Activated CD4-positive, CD25-positive, alpha-beta regulatory T cell (primary cell): ENCODE measurements at regions not wholly inside any gene's neighbourhood (a gene's known extent, or its start where the extent isn't known, plus 50 kb on each side); places are given as distances from the start of the nearest gene placed in this dataset.
"Not testable (repeated sequence)": the region's sequence is repeated elsewhere in the genome, so short reads cannot be mapped to it uniquely, and the experiment has no call there.

Experiments
- DNase-seq, 4 experiments: peaks; one replicate each; lab custom pipeline; 2025; lab: John Stamatoyannopoulos, UW

- DNase-seq: no peak
These were observed 1055.3 kb downstream of the REEP3 start for GRCh38 chr10:64576497-64576896.

GRCh38 chr10:64578757-64579156 is 1057.6 kb downstream of the REEP3 start:
- DNase-seq: not testable (repeated sequence)

GRCh38 chr10:64586934-64587503 is 1065.8 kb downstream of the REEP3 start:
- DNase-seq: no peak

- DNase-seq: no peak
These were observed 1072.9 kb downstream of the REEP3 start for GRCh38 chr10:64594072-64594471.

- DNase-seq: no peak
These were observed 1077.4 kb downstream of the REEP3 start for GRCh38 chr10:64598600-64598999.

- DNase-seq: no peak
These were observed 1080.1 kb downstream of the REEP3 start for GRCh38 chr10:64601298-64601697.

- no peak for DNase-seq
These were observed 1095.9 kb downstream of the REEP3 start for GRCh38 chr10:64617085-64617484.

- DNase-seq: no peak
These were observed 1097.9 kb downstream of the REEP3 start for GRCh38 chr10:64619102-64619501.

GRCh38 chr10:64626924-64627323 is 1105.7 kb downstream of the REEP3 start:
- no peak for DNase-seq

- DNase-seq: no peak
These were observed 1109.3 kb downstream of the REEP3 start for GRCh38 chr10:64630534-64630933.

- DNase-seq: no peak
These were observed 1114.7 kb downstream of the REEP3 start for GRCh38 chr10:64635906-64636305.

- no peak for DNase-seq
These were observed 1115.3 kb downstream of the REEP3 start for GRCh38 chr10:64636461-64636860.

GRCh38 chr10:64637939-64638338 is 1116.7 kb downstream of the REEP3 start:
- no peak for DNase-seq

GRCh38 chr10:64648915-64649314 is 1127.7 kb downstream of the REEP3 start:
- no peak for DNase-seq

GRCh38 chr10:64658528-64658927 is 1137.3 kb downstream of the REEP3 start:
- DNase-seq: no peak

GRCh38 chr10:64659311-64659710 is 1138.1 kb downstream of the REEP3 start:
- DNase-seq: no peak

GRCh38 chr10:64682043-64682442 is 1160.8 kb downstream of the REEP3 start:
- no peak for DNase-seq

- DNase-seq: no peak
These were observed 1169.0 kb downstream of the REEP3 start for GRCh38 chr10:64690194-64690593.

GRCh38 chr10:64699244-64699643 is 1178.0 kb downstream of the REEP3 start:
- no peak for DNase-seq

- DNase-seq: not testable (repeated sequence)
These were observed 1180.9 kb downstream of the REEP3 start for GRCh38 chr10:64702086-64702485.

GRCh38 chr10:64708884-64709681 is 1187.9 kb downstream of the REEP3 start:
- no peak for DNase-seq

- no peak for DNase-seq
These were observed 1205.3 kb downstream of the REEP3 start for GRCh38 chr10:64726466-64726865.

GRCh38 chr10:64731016-64731415 is 1209.8 kb downstream of the REEP3 start:
- DNase-seq: no peak
